HG03575 (cell line): ENCODE measurements at regions not wholly inside any gene's neighbourhood (a gene's known extent, or its start where the extent isn't known, plus 50 kb on each side); places are given as distances from the start of the nearest gene placed in this dataset.
"Not testable (repeated sequence)": the region's sequence is repeated elsewhere in the genome, so short reads cannot be mapped to it uniquely, and the experiment has no call there.

Experiments used
- ATAC-seq: cut with Tn5 transposase; IDR thresholded peaks from one replicate; pipeline ENCODE4 v1.9.1; 2021; ENCODE audit not compliant: unreplicated experiment, insufficient number of reproducible peaks, low FRiP score; ENCODE audit errors: extremely low read depth

DNA sequence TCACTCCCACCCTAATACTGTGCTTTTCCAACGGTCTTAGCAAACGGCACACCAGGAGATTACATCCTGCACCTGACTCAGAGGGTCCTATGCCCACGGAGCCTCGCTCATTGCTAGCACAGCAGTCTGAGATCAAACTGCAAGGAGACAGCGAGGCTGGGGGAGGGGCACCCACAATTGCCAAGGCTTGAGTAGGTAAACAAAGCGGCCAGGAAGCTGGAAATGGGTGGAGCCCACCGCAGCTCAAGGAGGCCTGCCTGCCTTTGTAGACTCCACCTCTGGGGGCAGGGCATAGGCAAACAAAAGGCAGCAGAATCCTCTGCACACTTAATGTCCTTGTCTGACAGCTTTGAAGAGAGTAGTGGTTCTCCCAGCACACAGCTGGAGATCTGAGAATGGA lies 450.2 kb downstream of the DIRAS2 start:
- ATAC-seq = not testable (repeated sequence)

DNA sequence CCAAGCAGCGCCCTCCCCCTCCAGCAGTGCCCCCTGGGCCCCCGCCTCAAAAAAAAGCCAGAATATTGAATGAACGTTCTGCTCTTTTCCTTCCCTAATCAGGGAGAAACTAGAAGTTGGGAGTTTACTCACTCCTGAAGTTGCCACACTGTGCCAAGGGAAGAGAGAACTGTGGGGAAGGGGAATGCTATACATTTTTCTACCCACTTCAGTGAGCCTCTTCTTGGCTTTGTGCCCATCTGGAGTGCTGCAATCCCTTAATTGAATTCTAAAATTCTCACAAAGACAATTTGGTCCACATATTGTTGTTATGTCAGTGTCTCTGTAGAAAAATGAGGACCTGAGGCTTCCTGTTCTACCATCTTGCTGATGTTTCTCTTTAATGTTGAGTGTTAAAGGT lies 443.7 kb downstream of the DIRAS2 start:
- ATAC-seq = no peak

DNA sequence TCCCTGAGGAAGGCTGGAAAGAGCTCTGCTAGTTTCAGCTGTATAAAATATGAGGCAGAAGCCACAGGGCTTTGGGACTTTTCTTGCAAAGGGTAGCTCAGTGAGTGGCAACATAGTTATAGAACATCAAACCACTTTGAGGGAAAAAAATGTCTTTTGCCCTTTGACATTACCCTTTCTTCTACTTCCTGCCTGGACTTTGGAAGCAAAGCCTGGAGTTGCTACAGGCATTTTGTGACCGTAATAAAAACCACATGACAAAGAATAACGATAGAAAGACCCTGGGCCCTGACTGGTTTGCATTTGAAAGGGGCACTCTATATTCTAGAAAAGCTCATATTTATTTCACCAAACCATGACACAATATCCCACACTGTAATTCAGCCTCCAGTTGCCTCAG lies 440.9 kb downstream of the DIRAS2 start:
- ATAC-seq = no peak

DNA sequence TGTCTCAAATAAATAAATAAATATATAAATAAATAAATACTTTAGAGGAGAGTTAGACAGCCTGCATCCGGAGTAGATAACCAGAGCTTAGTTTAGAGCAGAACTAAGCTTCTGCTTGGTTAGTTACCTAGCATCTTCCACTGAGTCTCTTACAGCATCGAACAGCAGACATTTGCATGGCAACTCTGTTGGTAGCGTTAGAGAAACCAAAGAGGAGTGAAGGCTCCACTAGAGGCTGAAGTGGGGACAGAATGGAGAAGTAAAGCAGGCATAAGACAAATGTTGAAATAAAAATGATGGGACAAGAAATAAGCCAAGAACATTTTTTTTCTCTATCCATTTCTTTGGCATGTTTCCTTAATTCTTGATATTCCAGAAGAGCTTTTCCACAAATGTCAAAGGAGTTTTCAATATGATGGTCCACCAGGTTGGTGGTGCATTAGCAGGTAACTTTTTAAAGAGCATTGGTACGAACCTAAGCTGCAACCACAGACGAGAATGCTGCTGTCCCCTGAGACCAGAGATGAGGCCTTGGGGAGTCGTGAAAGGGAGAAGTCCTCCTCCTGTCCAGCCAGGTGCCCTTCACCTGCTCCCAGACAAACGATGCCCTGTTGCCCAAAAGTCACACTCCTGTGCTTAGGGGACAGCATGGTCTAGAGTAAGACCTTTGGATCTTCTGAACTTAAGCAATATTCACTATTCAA lies 438.3 kb downstream of the DIRAS2 start:
- ATAC-seq = no peak

DNA sequence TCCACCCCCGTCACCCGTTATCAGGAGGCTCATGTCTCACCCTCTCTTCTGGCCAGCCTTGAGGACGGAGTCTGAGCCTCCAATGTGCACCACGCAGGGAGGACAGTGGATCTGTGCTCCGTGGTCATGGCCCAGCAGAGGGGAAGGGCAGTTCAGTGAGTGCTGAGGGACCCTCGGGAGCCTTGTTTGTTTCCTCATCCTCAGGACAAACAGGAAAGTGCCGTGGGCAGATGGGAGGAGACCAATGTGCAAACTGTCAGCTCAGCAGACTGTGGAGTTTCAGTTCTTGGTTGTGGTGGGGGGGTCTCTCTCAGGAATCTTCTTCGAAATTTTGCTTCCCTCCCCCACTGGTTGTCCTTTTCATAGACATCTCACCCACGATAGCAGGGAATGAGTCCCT lies 429.6 kb downstream of the DIRAS2 start:
- ATAC-seq = not testable (repeated sequence)

DNA sequence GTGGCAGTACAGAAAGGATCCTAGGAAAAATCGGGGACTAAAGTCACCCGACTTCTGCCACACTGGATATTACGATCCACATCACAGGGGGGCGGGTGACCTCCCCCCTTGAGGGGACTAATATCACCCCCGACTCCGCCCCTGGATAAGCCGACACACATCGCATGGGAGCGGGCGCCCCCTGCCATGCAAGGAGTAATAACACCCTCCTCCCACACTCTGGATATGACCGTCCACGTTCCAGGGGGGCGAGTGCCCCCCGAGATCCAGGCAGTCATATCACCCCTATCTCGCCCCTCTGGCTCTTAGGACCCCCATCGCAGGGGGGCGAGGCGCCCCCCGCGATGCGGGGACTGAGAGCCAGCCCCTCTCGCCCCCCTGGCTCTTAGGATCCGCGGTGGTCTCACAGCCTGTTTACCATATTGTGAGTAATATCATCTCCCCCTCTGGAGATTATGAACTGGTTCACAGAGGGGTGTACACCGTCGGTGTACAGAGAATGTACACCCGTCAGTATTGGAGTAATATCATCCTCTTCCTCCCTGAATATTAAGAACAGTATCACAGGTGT lies 423.0 kb downstream of the DIRAS2 start:
- ATAC-seq = no peak

DNA sequence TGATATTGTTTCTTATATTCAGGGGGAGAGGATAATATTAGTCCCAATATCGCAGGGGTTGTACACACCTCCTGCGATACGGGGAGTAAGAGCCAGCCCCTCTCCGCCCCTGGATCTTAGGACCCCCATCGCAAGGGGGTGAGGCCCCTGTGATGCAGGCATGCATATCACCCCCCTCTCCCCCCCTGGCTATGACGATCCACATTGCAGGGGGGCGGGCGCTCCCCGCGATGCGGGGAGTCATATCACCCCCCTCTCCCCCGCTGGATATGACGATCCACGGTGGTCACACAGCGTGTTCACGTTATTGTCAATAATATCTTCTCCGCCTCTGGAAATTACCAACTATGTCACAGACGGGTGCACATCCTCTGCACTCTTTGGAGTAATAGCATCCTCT lies 420.7 kb downstream of the DIRAS2 start:
- ATAC-seq = not testable (repeated sequence)

DNA sequence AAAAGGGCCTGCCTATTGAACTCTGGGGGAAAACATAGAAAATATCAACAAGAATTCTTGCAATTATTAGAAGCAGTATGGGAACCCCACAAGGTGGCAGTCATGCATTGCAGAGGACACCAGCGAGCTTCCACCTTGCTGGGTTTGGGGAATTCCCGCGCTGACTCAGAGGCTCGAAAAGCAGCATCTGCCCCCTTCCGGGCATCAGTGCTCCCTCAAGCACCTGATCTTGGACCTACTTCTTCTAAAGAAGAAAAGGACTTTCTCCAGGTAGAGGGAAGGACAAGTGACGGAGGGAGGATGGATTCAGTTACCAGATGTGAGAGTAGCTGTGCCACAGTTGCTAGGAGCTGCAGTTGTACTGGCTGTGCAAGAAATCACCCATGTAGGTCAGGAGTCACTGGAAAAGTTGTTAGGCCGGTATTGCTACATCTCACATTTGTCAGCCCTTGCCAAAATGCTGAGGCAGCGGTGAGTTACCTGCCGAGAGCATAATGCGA lies 415.7 kb downstream of the DIRAS2 start:
- ATAC-seq = not testable (repeated sequence)

DNA sequence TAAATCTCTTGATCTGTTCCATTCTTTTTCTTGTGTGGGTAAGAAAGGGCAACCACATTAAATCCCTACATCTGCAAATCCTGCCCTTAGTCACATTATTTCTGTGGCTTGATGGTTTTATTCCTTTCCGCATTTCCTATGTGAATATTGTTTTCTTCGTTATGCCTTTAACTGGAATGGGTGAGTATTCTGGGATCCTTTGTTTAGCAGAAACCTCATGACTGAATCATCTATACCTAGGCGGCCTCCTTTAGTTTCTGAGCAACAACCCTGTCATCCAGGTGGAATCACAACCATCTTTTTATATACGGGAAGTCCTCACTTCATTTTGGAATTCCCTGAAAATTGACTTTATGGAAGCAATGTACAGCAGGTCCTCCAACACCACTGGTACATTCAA lies 409.5 kb downstream of the DIRAS2 start:
- ATAC-seq = not testable (repeated sequence)

DNA sequence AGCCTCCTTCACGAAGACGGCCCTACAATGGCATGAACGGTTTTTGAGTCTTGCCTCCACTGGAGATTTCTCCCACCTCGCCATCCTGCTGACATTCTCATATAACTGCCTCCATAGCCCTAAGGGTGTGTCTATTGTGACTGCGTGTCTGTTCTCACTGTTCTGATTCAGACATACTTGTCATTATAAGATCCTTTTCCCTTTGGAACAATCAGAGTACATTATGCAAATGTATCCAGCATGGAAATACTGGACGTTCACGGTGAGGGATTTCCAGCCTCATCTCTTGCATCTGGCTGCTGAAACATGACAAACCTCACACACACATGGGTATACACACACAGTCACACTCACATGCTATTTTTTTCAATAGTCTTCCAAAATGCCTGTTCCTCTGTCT lies 402.1 kb downstream of the DIRAS2 start:
- no peak for ATAC-seq

DNA sequence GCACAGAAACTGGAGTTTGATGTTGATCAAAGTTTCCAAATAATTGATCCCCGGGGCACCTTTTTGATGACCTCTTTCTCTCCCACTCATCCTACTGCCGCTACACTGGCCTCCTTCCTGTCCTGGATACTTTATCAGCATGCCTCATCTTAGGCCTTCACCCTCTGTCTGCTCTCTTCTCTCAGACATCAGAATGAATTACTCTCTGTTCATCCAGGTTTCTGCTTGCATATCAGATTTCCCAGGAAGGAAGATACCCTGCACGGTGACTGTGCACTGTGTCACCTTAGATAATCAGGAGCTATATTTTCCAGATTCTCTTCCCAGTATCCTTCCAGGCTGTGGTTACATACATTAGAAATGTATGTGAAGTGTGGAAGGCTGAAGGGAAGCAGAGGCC lies 397.0 kb downstream of the DIRAS2 start:
- ATAC-seq = no peak

DNA sequence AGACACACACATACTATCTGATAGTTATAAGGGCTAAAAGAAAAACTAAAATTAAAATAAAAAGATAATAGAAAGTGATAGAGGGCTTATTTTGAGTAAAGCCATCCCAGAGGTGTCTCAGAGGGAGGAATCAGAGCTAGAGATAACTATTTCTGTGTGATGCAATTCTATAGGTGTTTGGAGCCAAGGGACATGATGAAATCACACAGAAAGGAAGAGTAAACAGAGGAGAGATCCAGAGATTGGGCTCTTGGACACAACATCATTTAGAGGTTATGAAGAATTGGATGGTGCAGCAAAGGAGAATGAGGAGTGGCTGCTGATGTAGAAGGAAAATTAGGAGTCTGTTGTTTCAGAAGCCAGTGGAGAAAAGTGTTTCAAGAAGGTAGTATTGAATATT lies 393.5 kb downstream of the DIRAS2 start:
- ATAC-seq = no peak

DNA sequence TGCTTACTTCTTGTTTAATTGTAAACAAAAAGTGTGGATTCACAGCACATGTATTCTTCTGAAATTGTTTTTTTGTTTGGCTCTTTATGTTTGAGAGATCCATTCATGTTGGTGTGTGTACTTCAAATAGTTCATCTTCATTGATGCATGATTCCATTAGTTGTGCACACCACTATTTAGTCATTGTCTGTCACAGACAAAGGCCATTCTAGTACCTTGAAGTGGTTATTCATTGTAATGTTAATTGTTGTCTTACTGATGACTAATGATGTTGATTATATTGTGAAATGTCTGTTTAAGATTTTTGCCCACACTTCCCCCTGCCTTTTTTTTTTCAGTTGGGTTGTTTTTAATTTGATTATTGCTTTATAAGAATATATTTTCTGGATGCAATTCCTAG lies 391.3 kb downstream of the DIRAS2 start:
- ATAC-seq = no peak

DNA sequence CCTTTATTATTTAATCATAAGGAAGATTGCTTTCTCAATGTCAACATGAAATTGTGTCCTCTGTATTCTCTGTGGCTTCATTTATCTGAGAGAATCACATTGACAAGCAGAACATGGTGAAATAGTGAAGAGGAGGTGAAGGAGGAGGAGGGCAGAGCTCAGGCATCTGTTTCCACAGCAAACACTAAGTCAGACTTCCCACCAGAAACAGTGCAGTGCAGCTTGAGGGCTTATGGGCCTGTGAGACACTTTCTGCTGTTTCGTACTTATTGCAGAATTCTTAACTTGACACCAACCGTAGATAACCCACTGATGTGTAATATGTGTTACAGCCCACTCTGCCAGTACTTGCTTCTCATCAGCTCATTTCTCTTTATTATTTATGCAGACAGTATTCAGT lies 386.3 kb downstream of the DIRAS2 start:
- no peak for ATAC-seq

DNA sequence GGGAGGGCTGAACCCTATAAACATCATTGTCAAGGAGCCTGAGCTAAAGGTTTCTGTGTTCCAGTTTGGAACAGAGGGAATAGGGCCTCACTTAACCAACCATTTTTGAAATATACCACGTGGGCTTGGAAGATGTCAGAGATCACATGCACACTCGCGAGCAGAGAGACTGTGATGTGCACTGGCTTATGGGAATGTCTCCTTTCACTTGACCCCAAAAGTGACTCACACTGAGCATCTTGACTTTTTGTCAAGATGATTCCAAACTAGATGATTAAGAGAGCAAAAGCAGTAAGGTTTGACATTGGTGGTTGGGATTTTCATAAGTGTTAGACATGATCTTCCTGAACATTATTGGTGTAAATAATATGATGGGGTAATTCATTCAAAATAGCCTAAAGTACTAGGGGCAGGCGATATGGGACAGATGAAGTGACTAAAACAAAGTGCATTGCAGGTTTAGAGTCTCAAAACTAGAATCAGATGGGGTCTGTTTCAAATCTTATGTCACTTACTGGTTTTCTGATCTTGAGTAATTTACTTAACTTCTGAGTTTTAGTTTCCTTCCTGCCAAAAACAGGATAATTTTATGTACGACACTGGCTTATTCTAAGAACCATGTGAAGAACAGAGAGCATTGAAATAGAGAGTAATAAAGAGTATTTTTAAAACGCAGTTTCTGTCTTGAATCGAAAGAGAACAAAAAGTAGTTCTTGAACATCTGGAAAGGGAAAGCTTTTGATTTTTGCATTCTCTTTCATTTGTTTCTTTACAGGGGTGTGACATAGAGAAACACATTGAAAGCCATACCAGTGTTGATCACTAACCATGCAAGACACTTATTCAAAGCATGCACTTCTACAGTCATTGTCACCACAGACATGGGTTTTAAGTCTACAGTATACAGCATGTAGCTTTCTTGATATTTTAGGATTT lies 383.0 kb downstream of the DIRAS2 start:
- ATAC-seq = no peak

DNA sequence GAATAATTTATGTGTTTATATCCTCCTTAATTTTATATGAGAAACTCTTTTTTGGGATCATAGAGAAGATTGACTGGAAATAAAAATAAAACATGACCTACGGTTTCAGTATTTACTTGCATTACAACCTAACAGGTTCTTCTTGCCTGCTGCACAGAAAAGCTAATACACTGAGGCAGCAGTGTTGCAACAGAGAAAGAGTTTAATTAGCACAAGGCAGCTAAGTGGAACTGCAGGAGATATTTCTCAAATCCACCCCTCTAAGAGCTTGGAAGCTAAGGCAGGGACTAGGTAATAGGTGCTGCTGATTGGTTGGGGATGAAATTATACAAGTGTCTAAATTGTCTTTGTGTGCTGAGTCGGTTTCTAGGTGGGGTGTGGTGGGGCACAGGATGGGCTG lies 380.9 kb downstream of the DIRAS2 start:
- ATAC-seq = no peak

DNA sequence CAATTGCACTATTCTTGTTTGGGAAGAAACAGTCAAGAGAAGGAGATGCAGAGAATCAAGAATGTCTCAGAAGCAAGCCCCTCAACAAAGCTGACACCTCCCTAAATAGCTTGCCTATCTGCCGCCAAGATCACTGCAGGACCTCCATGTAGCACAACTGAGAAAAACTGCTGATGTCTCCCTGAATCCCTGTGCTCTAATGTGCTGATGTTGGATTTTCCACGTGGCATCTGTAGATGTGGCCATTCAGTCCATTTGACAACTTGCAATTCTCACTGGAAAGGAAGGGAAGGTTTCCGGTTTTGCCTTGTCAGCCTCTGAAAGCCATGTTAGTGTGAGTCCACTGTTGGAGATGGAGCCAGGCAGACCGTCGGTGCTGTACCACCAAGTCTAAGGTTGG lies 374.0 kb downstream of the DIRAS2 start:
- no peak for ATAC-seq

DNA sequence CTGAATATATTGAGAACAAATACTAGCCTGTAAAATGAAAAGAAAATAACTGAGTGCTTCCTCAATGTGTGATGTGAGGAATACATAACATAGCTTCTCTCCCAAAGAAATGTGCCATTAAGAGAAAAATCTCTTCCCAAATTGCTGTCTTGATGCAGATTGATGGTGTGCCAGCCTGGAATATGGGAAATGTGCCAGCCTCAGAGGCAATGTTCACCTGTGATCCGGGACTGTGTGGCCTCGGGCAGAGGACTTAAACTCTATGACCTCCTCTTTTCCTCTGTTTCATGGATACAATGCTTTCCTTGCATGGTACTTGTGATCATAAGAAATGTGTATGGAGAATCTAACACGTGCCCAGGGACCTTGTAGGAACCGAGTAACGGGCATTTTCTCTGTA lies 370.9 kb downstream of the DIRAS2 start:
- no peak for ATAC-seq

DNA sequence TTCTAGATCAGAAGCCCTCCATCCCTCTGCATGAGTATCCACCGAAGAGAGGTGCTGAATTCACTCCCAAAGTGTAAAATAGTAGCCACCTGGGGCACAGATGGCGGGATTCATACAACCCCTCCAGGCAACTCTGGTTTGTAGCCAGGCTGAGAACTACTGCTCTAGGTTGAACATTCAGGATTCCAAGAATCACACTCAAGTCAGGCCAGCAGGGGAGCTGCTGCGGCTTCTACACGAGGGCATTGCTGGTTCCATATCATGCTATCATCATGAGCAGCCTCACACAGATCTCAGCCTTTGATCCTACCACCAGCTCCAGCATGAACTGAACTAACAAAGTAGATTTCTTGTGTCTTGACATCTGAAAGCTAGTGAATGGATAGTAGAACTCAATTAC lies 367.9 kb downstream of the DIRAS2 start:
- ATAC-seq = no peak

DNA sequence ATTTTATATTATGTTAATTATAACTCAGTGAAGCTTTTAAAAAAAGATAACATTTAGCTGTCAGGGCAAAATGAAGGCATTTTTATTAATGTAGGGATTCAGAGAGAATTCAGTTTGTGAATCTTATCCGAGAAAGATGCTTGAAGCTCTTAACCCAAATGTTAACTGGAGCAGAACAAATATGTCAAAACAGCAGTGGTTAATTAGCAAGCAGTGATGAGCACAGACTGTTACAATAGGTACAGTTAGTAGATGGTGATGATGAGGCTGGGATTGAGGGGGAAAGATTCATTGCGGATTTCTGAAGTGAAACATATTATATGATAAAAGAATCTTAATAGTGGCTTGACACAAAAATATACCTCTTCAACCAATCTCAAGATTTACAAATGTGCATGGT lies 356.7 kb downstream of the DIRAS2 start:
- no peak for ATAC-seq
